HG02610 (cell line): ENCODE measurements at regions not wholly inside any gene's neighbourhood (a gene's known extent, or its start where the extent isn't known, plus 50 kb on each side); places are given as distances from the start of the nearest gene placed in this dataset.
A peak's percentile ranks its signal among the peaks of the same experiment; 100 is the strongest.
"Not testable (repeated sequence)": the region's sequence is repeated elsewhere in the genome, so short reads cannot be mapped to it uniquely, and the experiment has no call there.

Experiments used
- ATAC-seq: cut with Tn5 transposase; IDR thresholded peaks from one replicate; pipeline ENCODE4 v1.9.1; 2021; ENCODE audit warnings: mild to moderate bottlenecking, moderate library complexity; ENCODE audit not compliant: unreplicated experiment

DNA sequence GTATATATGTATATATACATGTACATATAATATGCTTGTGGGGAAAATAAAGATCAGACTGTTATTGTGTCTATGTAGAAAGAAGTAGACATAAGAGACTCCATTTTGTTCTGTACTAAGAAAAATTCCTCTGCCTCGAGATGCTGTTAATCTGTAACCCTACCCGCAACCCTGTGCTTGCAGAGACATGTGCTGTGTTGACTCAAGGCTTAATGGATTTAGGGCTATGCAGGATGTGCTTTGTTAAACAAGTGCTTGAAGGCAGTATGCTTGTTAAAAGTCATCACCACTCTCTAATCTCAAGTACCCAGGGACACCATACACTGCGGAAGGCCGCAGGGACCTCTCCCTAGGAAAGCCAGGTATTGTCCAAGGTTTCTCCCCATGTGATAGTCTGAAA, 972.9 kb downstream of the GALC start:
- not testable (repeated sequence) for ATAC-seq

DNA sequence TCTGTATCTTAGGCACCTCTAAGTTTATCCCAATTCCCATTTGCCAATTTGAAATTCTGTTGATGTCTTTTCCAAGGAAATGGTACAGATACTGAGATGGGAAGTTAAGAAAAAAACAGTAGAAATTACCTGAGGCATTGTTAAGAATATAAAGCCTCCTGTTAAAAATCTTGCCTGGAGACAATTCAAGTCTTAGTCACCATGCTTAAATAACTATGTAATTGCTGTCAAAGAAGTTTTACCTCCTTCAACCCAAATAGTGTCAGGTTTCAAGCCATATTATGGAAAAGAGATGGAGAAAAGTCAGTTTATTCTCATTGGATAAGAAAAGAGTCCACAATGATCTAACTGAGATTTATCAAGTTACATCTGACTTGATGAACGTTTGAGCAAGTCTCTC, 974.7 kb downstream of the GALC start:
- no peak for ATAC-seq

DNA sequence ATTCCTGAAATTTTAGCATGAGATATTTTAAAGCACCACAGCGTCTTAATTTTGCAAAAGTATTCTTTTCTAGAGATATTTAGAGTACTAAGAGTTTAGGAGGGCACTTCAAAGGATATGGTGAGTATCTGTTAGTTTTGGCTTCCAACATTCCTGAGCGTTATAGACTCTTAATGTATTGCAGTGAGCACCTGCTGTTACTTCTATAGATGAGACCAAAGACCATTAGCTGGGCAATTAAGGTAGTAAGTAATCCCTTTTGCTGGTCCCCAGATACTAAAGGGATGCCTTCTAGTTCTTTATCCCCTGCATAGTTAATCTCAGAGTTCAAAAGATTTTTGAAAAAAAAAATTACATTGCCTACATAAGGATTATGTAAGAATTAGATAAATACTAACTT, 975.6 kb downstream of the GALC start:
- ATAC-seq, result no peak

DNA sequence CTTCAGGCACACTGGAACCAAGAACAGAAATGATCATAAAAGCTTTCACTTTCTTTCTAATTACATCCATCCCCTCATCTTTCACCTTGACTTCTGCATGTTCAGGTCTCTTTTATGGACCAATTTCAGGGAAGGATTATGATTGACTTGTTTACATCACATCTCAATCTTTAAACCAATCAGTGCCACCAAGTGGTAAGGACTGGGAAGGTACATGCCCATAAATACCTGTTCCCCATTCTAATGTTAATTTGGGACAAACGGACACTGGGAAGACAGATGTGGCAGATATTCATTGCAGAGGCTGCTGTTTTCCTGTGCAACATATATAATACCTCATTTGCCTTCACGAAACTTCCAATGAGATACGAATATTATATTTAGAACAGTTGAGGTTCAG, 978.1 kb downstream of the GALC start:
- no peak for ATAC-seq

DNA sequence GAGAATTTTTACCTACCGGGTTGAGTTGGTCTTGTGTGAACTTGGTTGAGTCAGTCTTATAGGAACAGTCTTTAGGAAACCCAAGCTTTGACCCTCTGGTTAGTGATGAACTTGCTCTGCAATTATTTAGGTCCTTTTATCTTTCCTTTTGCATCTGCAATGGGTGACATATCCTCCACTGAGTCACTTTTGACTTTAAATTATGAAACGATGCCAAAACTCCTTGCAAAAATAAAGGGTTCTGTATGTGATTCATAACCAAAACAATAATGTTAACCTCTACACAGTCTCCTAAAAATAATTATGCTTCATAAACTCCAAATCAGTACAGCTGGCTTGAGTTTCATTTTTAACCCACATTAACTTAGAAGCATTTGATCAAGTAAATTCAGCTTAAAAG, 979.4 kb downstream of the GALC start:
- no peak for ATAC-seq

DNA sequence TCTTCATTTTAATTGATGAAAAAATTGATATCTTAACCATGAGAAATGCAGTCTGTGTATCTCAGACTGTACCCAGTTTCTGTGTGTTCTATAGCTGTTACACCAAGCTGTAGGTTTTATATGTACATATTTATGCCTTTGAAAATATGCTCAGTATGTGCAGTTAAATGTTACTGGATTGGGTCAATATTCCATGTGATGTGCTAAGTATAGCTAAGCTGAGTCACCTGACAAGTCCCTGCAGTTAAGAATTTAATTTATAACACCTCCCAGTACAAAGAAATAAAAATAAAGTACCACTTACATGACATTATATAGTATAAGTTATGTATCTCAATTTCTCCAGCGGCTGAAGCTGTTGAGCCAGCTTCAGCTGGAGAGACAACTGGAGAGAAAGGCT, 984.0 kb downstream of the GALC start:
- no peak for ATAC-seq

DNA sequence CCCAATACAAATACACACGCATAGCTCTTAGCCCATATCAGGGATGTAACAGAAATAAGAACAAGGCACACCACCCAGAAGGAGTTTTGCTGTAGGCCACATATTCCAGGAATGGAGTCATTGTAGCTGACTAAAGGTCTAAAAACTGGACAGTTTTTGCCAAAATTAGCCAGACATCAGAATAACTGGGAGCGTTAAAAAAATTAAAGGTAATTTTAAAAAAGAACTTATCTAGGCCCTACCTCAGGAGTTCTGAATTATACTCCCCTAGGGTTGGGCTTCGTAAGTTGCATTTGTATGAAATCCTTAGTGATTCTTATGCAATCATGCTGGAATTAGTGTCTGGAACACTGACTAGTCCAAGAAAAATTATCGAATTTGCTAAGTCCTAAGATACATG, 987.7 kb downstream of the GALC start:
- ATAC-seq, result no peak

DNA sequence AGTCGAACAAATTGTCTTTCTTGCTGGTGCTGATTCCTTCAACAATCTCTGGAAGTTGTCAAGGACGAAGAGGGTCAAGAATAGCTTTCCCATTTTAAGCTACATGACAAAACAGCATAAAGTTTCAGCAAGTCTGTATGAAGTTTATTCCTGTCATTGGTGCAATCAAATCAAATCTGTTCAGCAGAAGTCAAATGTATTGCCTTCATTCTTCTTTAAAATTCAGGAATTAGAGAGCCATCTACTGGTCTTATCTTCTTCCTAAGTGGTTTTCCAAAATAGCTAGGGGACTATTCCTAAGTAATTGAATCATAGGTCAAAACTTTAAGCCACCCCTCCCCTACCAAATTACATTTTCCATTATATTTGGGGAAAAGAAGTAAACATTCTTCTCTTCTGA, 990.2 kb downstream of the GALC start:
- ATAC-seq, result no peak

DNA sequence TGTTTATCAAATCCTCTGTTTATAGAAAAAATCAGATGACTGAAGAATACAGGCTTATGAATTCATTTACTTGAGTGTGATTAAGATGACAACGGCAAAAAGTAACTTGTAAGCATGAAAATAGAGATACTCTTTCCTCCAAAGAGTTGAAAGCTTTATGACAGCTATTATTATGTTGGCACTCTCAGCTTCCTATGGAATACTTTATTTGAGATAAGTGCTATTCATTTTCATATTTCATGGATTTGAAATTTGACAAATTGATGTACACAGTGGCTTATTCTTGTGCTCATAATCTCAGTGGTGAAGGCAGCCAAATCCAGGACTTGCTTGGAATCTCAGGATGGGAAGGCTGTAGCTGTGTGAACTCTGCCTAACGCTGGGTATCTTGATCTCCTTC, 991.6 kb downstream of the GALC start:
- ATAC-seq, result no peak

DNA sequence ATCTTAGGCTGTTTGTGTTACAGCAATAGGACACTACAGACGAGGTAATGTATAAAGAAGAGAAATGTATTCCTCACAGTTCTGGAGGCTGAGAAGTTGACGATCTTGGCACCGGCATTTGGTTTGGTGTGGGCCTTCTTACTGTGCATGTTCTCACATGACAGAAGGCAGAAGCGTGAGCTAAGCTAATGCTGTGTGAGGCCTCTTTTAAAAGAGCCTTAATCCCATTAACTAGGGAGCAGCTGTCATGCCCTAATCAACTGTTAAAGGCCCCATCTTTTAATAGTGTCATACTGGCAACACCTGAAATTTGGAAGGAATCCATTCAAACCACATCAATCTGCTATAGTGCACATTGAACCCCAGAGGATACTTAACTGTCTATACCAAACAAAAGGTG, 992.9 kb downstream of the GALC start:
- ATAC-seq, result no peak

DNA sequence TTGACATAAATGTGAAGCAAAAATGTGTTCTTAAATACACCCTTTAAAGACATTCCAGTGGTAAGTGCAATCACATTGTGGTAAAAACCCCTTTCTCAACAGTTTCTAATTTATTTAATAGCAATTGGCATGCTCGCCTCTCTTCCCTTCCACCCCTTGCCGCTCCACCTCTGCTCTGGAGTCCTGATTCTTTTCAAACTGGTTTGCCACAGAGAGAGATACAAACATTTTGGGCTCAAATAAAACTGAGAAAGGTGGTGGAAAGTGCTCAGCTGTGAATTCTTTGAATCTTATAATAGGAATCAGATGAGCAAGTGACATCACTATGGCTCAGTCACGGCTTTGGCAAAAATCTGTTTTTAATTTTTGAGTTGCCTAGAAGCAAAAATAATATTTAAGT, 993.9 kb downstream of the GALC start:
- ATAC-seq, result no peak

DNA sequence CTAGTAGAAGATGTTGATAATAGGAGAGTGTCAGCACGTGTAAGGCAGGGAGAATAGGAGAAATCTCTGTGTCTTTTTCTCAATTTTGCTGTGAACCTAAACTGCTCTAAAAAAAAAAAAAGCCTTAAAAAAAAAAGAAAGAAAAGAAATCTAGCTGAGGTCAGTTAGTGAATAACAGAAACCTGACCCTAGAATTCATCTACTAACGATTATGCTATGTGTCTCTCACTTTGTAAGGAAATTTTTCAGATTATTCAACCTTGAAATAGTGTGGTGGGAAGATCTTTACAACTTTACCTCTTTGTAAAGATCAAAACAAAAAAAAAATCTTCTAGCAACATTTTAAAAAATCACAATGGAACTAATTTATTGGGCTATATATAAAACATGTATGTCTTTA, 995.7 kb downstream of the GALC start:
- ATAC-seq, result no peak

DNA sequence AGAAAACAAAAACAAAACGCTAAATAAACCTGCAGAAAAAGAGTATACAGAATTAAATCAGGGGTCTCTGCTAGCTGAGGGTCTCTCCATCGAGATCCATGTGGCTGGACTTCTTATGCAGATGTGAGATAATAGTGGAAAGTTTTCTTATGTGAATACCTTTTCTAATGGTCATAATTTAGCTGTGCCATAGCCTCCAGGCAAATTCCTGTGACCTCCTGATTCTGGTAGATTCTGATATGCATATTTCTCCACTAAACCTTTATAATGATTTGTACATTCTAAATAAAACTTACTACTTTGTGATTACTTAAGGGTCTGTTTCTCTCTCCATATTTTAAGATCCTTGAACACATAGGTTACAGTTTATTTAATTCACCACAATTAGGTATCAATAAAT, 1002.6 kb downstream of the GALC start:
- no peak for ATAC-seq

DNA sequence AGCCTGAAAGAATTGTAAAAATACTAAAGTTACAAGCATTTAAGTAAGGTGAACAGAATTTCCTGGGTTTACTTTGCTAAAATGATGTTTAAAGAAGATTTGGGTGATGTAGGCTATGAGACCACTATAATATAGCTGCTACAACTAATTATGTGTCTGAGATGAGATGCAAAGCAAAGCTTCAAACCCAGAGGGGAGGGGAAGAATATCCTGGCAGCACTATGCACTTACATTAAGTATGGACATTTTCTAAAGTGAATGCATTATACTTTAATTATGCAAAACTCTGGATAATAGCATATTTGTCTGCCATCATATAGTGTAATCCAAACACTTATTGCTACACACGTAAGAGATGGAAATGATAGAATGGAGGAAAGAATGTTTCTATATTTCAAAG, 1003.7 kb downstream of the GALC start:
- ATAC-seq, result no peak

DNA sequence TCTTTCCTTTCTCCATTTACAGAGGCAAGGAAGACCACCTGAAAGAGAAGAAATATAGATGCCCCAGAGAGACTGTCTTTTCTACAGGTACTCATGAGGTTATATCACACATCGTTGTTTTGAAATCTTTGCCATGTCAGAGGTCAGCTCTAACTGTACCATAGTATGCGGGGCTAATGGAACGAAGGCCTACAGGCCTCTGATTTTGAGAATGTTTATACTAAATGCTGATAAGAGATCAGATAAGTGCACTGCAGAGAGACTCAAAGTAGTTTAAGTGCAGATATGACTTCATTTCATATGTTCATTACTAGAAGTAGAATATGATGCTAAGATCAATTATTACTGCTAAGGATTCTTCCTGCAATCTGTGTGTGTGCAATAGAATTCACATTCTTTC, 1005.0 kb downstream of the GALC start:
- ATAC-seq, result no peak

DNA sequence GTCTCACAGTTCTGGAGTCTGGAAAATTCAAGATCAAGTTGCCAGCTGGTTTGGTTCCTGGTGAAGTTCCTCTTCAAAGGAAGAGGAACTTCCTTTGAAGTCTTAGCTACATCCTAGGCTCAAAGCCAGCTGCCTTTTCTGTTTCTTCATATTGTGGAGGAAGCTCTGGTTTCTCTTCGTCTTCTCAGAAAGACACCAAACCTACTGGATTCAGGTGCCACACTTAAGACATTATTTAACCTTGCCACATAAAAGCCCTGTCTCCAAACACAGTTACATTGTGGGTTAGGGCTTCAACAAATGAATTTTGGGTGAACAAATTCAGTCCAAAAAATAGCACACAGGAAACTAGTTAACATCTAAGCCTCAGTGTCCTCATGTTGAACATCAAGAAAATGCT, 1019.8 kb downstream of the GALC start:
- ATAC-seq, result no peak

DNA sequence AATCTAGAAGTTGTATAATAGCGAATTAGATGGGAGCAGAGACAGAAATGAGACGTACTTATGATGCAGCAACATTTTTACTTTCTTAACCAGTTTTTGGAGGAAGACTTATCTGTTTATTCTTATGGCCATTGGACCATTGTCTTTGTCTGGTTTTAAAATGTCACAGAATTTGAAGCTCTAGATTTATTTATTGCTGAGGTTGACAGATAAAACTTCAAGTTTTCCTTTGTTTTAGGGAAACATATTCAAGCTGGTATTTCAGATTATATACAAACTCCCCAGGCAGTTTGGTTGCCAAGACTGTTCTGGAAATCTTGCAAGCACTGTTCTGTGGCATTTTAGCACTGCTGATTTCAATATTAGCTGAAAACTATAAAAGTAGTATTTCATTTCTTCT, 1021.7 kb downstream of the GALC start:
- ATAC-seq, result no peak

DNA sequence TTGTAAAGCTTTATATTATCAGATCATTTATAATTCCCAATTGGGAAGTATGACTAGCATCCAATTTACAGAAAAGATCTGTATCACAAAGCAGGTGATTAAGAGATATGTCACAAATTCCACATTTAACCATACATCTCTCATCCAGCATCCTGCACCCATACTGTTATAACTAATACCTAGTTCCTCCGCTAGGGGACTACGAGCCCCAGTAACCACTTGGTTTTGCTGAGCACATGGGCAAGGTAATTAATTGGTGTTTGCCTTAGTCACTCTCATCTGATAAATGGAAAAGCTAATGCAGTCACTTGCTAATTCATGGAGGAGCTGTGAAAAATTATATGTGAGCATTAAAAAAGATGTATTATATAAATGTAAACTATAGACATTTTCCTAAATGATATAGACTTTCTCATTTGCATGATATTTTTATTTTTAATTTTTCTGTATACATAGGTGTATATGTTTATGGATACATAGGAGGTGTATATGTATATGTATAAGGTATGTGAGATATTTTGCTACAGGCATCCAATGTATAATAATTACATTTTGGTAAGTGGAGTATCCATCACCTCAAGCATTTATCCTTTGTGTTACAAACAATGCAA, 1031.8 kb downstream of the GALC start:
- peak; percentile 50 for ATAC-seq

DNA sequence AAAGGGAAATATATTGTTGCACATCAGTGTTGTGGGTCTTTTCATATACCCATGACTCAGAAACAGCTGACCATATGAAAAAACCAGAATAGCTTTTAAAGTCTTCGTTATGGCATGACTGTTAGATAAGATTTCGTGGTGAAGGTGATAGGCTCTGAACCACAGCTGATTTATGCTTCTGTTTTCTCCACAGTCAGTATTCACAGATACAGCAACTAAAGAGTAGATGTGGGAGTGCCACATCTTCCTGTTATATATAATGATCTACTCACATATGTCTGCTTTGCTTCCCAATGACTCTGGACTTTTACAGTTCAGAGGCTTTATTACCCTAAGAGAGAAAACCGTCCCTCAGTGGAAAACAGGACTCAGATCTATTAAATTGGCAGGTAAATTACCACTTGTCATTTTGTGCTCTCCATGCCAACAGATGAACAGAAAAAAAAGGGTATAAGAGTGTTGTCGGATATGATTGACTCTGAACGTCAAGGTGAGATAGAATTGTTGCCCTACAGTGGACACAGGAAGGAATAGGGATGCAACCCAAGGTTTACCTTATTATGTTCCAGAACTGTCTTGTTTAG, 1037.1 kb downstream of the GALC start:
- no peak for ATAC-seq

DNA sequence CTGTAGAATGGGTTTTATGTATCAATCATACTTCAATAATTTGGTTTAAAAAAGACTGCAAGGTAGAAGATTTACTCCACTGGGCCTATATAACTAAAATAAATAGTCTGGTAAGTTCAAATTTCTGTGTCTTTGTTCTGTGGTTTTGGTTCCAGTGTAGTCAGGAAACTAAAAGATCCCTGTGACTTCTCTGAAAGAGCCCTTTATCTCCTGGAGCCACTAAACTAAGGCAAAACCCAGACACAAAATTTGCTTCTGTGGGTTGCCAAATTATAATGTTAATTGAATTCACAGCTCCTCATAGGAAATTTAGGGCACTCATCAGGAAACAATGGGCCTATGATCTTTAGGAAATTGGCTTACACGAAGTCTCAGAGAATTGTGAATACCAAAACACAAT, 1038.4 kb downstream of the GALC start:
- ATAC-seq, result no peak

DNA sequence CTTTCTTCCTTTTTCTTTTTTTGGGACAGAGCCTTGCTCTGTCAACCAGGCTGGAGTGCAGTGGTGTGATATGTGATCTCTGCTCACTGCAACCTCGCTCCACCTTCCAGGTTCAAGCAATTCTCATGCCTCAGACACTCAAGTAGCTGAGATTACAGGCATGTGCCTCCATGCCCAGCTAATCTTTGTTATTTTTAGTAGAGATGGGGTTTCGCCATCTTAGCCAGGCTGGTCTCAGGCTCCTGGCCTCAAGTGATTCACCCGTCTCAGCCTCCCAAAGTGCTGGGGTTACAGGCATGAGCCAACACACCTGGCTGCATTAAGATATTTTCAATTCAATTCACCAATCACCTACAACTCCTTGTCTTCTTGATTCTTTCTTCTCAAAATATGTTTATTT, 1046.5 kb downstream of the GALC start:
- ATAC-seq, result no peak

DNA sequence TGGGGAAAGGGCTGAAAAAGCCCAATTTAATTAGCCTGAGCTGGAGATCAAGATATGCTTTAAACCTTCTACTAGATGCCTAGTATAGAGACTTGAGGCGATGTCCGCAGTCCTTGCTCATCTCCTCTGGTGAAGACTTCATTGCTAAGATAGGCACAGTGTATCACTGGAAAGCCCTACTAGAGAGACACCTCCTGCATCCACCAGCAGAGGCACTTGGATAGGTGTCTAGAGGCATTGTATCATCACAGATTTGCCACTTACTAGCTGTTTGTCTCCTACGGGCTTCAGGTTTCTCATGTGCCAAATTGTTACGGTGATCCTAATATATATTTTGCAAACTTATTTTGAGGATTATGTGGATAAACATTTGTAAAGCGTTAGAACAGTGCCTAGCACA, 1048.5 kb downstream of the GALC start:
- no peak for ATAC-seq
